GM21737 (cell line): ENCODE measurements at regions not wholly inside any gene's neighbourhood (a gene's known extent, or its start where the extent isn't known, plus 50 kb on each side); places are given as distances from the start of the nearest gene placed in this dataset.

Experiments used
- ATAC-seq: cut with Tn5 transposase; IDR thresholded peaks from one replicate; pipeline ENCODE4 v1.9.1; 2021; ENCODE audit warnings: mild to moderate bottlenecking, moderate library complexity; ENCODE audit not compliant: unreplicated experiment

GRCh38 chr5:116652196-116652729, 77.6 kb upstream of the SEMA6A start:
- peak; percentile 78 for ATAC-seq

- no peak for ATAC-seq
These were observed 77.0 kb upstream of the SEMA6A start for GRCh38 chr5:116651653-116652052.

- no peak for ATAC-seq
These were observed 76.3 kb upstream of the SEMA6A start for GRCh38 chr5:116650964-116651363.

- no peak for ATAC-seq
These were observed 75.9 kb upstream of the SEMA6A start for GRCh38 chr5:116650544-116650943.

GRCh38 chr5:116646611-116647289, 72.1 kb upstream of the SEMA6A start:
- ATAC-seq, result no peak

- no peak for ATAC-seq
These were observed 71.0 kb upstream of the SEMA6A start for GRCh38 chr5:116645627-116646026.

- no peak for ATAC-seq
These were observed 65.6 kb upstream of the SEMA6A start for GRCh38 chr5:116640236-116640635.

- no peak for ATAC-seq
These were observed 62.6 kb upstream of the SEMA6A start for GRCh38 chr5:116637149-116637740.

GRCh38 chr5:116632890-116633289, 58.3 kb upstream of the SEMA6A start:
- ATAC-seq, result no peak

GRCh38 chr5:116631147-116631546, 56.5 kb upstream of the SEMA6A start:
- ATAC-seq, result no peak

GRCh38 chr5:116629168-116629567, 54.5 kb upstream of the SEMA6A start:
- no peak for ATAC-seq

- peak; percentile 91 for ATAC-seq
These were observed 52.5 kb upstream of the SEMA6A start for GRCh38 chr5:116626945-116627679.

- ATAC-seq, result no peak
These were observed 51.7 kb upstream of the SEMA6A start for GRCh38 chr5:116626272-116626723.
